ENCODE measurements at regions not wholly inside any gene's neighbourhood (a gene's known extent, or its start where the extent isn't known, plus 50 kb on each side); places are given as distances from the start of the nearest gene placed in this dataset.

DNA sequence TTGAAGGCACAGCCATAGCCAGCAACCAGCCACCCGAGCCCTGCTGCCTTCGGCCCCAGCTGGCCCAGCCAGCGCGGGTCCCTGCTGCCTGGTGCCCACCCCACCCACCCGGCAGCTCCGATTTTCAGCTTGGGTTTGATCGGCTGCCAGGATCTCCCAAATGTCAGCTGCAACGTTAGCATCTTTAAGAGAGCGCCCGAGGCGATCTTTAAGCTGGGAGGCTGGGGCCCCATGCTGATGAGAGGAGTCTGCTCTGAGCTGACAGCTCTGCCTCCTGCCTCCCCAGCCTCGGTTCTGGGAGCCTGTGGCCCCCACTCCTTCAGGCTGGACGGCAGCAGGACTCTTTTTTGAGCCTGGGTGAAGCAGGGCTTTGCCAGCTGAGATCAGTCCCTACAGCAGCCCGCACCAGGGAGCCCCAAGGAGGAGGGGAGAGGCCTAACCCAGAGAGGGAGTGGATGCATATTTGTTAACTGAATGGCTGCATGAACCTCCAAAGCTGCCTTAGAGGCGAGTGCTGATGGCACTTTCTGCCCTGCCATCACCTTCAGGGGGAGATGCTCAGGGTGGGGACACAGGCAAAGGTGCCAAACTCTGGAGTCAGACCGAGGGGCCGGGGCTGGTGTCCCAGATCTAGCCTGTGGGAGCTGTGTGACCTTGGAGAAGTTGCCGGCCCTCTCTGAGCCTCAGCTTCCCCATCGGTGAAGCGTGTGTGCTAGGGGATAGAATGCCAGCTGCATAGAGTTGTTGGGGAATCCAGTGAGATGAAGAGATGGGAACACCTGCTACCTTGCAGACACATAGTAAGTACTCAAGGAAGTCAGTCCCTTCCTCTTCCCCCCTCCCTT is 165.5 kb downstream of the C9orf50 start:
- no peak for TF ChIP-seq CTCF (conservative IDR thresholded peaks at IDR 0.05)
- TF ChIP-seq EZH2 (IDR thresholded peaks at IDR 0.05; ENCODE audit: low read depth) = no peak
